Muscle of back (tissue), 3 donors: ENCODE measurements at regions not wholly inside any gene's neighbourhood (a gene's known extent, or its start where the extent isn't known, plus 50 kb on each side); places are given as distances from the start of the nearest gene placed in this dataset.

Source experiments
- DNase-seq, 3 donors: peaks; one replicate each; pipeline versions ENCODE4 v3.0.0 to v3.0.0-alpha.2; 2013

GRCh38 chr2:105454801-105455485 lies 56.1 kb upstream of the FHL2 start:
- no peak for DNase-seq

DNA sequence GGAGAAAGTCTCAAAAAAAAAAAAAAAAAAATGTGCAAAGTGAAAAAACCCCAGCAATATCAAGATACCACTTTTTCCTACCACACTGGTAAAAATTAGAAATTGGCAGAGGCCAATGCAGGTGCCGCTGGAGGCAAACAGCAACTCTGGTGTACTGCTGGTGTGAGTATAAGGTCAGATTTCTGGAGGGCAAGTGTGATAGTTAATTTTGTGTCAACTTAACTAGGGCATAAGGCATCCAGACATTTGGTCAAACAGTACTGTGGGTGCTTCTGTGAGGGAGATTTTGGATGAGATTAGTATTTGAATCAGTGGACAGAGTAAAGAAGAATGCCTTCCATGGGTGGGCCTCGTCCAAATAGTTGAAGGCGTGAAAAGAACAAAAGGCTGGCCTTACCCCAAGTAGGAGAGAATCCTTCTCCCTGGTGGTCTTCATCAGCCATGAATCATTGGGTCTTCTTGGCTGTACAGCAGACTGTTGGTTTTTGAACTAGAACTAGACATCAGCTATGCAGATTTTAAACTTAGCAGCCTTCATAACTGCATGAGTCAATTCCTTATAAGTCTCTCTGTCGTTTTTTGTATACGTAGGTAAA lies 52.8 kb upstream of the FHL2 start:
- DNase-seq, result no peak

GRCh38 chr2:105450471-105450870 lies 51.6 kb upstream of the FHL2 start:
- DNase-seq, result peak; percentile 38 to 65 (median 40)

GRCh38 chr2:105449076-105449475 lies 50.2 kb upstream of the FHL2 start:
- no peak for DNase-seq
